ENCODE measurements at regions not wholly inside any gene's neighbourhood (a gene's known extent, or its start where the extent isn't known, plus 50 kb on each side); places are given as distances from the start of the nearest gene placed in this dataset.

GRCh38 chr1:4093856-4094565 is 193.9 kb upstream of the C1orf174 start:
- Histone ChIP-seq H3K27ac (ENCODE audit: insufficient read depth, low read length) (no peak overlapping the region), H3K23ac (ENCODE audit: low read depth, low read length) (no peak overlapping the region), H3K56ac (ENCODE audit: extremely low read depth, insufficient read depth, low read length) (no peak overlapping the region), H3K9ac (ENCODE audit: low read depth, low read length) (no peak overlapping the region), H2AK9ac (replicated peaks; ENCODE audit: low read depth, low read length, poor library complexity) (no peak overlapping the region), H3K4me3 (ENCODE audit: insufficient read depth, low read depth, low read length) (no peak overlapping the region), H4K91ac (ENCODE audit: insufficient read depth, low read depth, low read length) (no peak overlapping the region), H3K27me3 (ENCODE audit: control insufficient read depth, insufficient read depth, low read length) (no peaks in the 10 kb centered on the region), H2AK5ac (ENCODE audit: low read depth, low read length) (no peak overlapping the region), H2AFZ (replicated peaks; ENCODE audit: low read length, poor library complexity) (no peak overlapping the region), H3K9me3 (ENCODE audit: control insufficient read depth, insufficient read depth, low read length) (peaks cover 50% of the 10 kb centered on the region), H2BK5ac (ENCODE audit: low read depth, low read length, poor library complexity, severe bottlenecking) (no peak overlapping the region), H3K79me1 (ENCODE audit: low read depth in 1 of 2, low read length in 2 of 2) (no peaks in the 10 kb centered on the region), H3K18ac (ENCODE audit: low read depth, low read length) (no peak overlapping the region), H2BK20ac (ENCODE audit: low read depth, low read length) (no peak overlapping the region), H4K20me1 (ENCODE audit: insufficient read depth, low read length) (no peaks in the 10 kb centered on the region), H4K8ac (ENCODE audit: low read depth in 2 of 2, low read length in 2 of 2) (no peak overlapping the region), H2BK120ac (ENCODE audit: low read depth, low read length) (no peak overlapping the region), H3K4me2 (ENCODE audit: low read depth, low read length) (no peak overlapping the region), H3K14ac (replicated peaks; ENCODE audit: low read depth, low read length) (no peak overlapping the region), H4K5ac (ENCODE audit: low read depth, low read length) (no peak overlapping the region), H2BK15ac (ENCODE audit: low read depth, low read length) (no peak overlapping the region), H3K4ac (ENCODE audit: low read depth, low read length) (no peak overlapping the region), H3K9me1 (ENCODE audit: insufficient read depth, low read length) (no peaks in the 10 kb centered on the region), H3K36me3 (ENCODE audit: control insufficient read depth, insufficient read depth, low read length) (no peaks in the 10 kb centered on the region), H3K4me1 (ENCODE audit: control insufficient read depth, insufficient read depth, low read length) (no peaks in the 10 kb centered on the region)
- CTCF ChIA-PET: no interaction called here
- ATAC-seq (ENCODE audit: low read depth) (no peak), DNase-seq (no peak)
- no TSS peak for BruUV-seq (replicated peaks)
- intact Hi-C loops (cut with micrococcal nuclease): no loop called here
- TF ChIP-seq MAZ (IDR thresholded peaks at IDR 0.05; ENCODE audit: borderline replicate concordance, low read depth, low read length): no peak
- TF ChIP-seq RAD21 (IDR thresholded peaks at IDR 0.05; ENCODE audit: low read length): no peak
- TF ChIP-seq POLR2A (IDR thresholded peaks at IDR 0.05; ENCODE audit: low read depth, low read length): no peak
- TF ChIP-seq RCOR1 (IDR thresholded peaks at IDR 0.05; ENCODE audit: insufficient replicate concordance, low read length): no peak
- TF ChIP-seq ELK1 (IDR thresholded peaks at IDR 0.05; ENCODE audit: borderline replicate concordance, low read depth, low read length): no peak
- no peak for TF ChIP-seq FOS (IDR thresholded peaks at IDR 0.05; ENCODE audit: low read depth, low read length)
- TF ChIP-seq MAFK (IDR thresholded peaks at IDR 0.05; ENCODE audit: low read depth, low read length): no peak
- no peak for TF ChIP-seq RFX5 (IDR thresholded peaks at IDR 0.05; ENCODE audit: low read depth, low read length)
- no peak for TF ChIP-seq BHLHE40 (IDR thresholded peaks at IDR 0.05; ENCODE audit: low read depth, low read length)
- in situ Hi-C loops (cut with MboI; ENCODE audit: low sequenced_read_pairs): no loop called here
- WGBS, 2 experiments (ENCODE audit: extremely low coverage in 2 of 2, insufficient read length in 1 of 2): 20% methylated on average over 1 of the region's 7 CpGs; no CpG with 5 or more reads in 1 of the 2 experiments
- POLR2A ChIA-PET (ENCODE audit: unreplicated experiment): no interaction called here
- dilution Hi-C loops (cut with HindIII; ENCODE audit: low sequenced_read_pairs, unreplicated experiment): no loop called here
